Fibroblast of skin of right biceps (primary cell): ENCODE measurements at regions not wholly inside any gene's neighbourhood (a gene's known extent, or its start where the extent isn't known, plus 50 kb on each side); places are given as distances from the start of the nearest gene placed in this dataset.
A peak's percentile ranks its signal among the peaks of the same experiment; 100 is the strongest.

Experiments
- DNase-seq: peaks from one replicate; pipeline ENCODE4 v3.0.0-alpha.2; 2013

DNA sequence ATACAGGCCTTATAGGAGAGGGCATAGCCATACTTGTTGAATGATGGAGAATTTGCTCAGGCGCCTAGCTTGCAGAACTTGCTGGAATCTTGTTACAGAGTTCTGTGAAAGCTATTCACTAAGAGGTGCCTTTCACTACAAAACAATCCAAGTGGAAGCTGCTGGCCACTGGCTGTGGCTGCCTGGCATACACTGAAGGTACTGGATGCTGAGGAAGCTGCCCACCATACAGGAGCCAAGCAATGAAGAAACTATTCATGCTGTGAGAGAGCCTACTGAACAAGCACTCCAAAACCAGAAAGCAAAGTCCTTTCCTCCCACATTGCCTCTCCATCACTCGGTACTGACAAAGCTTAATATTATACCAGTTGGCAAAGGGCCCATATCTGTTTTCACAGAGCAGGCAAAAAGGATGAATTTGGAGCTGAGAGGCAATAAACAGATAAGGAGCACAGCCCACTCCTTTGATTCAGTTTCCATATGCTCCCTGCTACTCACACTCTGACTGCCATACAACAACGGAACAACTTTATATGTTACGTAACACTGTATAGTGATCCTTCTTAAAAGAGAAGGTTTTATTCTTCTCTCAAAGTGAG lies 192.6 kb upstream of the ALCAM start:
- DNase-seq: no peak

DNA sequence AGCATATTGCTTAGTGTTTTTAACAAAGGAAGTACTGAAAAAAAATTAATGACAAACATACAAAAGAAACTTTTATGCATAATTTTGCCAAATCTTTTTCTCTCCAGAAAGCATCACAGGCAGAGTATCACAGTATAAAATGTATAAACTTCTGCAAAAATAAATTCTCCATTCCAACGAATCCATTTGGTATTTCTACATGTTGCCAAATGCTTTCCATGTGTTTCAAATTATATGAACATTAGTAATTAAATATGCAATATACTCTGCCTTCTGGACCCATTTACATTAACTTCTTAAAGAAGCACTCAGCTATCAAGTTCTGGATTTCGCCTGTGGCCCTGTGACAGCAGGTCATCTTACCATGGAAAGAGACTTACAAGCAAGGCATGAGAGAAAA lies 189.1 kb upstream of the ALCAM start:
- peak; percentile 42 for DNase-seq

DNA sequence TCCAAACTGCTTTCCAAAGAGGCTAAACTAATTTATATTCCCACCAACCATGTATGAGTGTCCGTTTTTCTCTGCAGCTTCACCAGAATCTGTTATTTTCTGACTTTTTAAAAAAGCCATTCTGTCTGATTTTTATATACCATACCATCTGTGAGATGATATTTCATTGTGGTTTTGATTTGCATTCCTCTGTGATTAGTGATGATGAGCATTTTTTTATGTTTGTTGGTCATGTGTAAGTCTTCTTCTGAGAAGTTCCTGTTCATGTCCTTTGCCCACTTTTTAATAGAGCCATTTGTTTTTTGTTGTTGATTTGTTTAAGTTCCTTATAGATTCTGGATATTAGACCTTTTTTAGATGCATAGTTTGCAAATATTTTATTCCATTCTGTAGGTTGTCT lies 179.4 kb upstream of the ALCAM start:
- DNase-seq: peak; percentile 28

DNA sequence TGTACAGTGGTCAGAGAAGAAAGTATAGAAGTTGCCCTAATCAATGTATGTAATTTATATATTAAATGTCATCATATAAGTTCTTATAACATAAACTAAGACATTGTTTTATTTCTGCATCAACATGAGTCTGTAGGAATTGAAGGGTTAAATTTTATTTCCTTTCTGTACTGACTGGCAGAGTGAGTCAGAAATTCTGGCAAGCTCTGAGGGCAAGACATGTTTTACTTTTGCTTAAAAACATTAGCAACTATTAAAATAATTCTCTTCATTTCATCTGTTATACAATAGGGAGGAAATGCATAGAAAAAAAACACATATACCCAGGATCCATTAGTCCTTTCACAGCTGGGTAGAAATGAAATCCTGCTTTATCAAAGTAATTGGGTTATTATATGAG lies 171.4 kb upstream of the ALCAM start:
- DNase-seq: peak; percentile 42

DNA sequence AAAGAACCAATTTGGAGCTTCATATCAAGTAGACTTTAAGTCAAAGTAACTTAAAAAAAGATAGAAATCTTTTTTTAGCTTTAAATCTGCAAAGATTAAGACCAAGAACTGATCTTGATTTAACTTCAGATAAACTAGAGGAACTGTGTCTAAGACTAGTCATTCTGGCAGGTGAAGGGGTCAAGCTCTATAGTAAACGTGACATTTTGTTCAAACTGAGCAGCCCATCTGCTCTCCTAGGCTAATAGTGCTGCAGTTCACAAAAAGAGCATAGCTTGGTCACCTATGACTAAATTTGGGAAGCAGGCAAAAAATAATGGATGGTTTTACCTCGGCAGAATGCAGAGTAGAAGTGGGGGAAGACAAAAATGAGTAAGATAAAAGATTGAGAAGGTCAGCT lies 168.8 kb upstream of the ALCAM start:
- DNase-seq: no peak

DNA sequence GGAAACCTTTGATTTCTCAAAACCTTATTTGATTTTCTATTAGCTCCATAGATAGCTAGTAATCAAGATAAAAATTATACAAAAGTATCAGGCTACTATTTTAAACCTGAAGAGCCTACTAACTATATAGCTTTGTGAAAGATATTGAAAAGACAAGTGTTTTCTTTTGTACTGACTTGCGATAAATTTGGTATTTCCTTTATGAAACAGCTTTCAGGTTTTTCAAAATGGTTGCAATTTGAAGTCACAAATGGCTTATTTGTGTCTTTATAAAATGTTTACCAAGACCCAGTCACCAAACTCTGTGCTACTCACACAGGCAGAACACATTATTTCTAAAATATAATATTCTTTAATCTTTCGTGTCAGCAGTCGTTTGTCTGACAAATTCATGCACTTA lies 167.5 kb upstream of the ALCAM start:
- DNase-seq: no peak

DNA sequence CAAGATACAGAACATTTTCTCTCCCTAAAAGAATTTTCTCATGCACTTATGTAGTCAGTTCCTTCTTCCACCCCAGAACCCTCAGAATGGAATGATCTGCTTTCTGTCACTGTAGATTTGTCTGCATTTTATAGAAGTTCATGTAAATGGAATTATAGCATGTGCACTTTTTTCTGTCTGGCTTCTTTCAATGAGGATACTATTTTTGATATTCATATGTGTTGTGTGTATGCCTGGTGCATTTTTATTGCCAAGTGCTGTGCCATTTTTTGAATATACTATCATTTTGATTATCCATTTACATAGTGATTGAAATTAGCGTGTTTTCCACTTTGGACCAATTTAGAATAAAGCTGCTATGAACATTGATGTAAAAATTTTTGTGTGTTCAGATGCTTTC lies 156.6 kb upstream of the ALCAM start:
- no peak for DNase-seq

DNA sequence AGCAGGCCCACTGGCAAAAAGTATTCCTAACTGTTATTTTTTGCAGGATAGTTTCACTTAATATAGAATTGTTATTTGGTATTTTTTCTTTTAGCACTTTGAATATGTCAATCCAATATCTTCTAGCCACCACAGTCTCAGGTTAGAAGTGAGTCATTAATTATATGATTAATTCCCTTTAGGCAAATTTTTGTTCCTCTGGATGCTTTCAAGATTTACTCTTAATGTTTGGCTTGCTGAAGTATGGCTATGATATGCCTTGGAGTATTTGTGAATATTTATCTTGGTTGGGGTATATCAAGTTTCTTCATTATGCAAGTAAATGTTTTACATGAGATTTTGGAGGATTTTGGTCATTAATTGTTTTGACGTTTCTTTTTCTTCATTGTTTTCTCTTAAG lies 152.1 kb upstream of the ALCAM start:
- DNase-seq: no peak

DNA sequence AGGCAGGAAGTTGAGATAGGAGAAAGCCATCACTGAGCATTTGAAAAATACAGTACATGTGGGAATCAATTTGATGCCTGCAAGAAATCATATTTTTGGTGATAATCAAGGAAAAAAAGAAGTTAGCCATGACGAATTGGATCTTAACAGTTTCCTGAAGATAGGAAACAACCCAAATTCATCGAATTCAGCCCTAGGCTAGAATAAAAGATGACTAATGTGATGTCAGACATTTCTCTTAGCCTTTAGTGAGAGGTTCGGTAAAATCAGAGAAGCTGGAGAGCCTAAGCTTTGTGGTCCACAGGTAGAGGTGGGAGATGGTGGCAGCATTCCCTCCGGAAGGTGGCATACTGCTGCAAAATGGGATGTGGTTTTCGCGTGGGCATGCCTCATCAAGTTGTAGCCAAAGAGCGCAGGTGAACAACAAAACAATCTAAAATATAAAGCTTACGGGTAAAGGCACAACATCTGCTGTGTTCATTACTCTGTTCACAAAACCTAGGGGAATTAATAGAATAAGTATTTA lies 144.1 kb upstream of the ALCAM start:
- no peak for DNase-seq

DNA sequence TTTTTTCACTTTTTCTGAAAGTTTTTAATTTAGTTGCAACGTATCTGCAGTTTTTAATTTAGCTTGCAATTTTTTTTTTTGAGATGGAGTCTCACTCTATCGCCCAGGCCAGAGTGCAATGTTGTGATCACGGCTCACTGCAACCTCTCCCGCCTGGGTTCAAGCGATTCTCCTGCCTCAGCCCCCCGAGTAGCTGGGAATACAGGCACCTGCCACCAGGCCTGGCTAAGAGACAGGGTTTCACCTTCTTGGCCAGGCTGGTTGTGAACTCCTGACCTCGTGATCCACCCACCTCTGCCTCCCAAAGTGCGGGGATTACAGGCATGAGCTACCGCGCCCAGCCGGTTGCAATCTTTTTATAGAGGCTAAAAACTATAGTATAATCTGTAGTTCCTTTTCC lies 142.9 kb upstream of the ALCAM start:
- no peak for DNase-seq

DNA sequence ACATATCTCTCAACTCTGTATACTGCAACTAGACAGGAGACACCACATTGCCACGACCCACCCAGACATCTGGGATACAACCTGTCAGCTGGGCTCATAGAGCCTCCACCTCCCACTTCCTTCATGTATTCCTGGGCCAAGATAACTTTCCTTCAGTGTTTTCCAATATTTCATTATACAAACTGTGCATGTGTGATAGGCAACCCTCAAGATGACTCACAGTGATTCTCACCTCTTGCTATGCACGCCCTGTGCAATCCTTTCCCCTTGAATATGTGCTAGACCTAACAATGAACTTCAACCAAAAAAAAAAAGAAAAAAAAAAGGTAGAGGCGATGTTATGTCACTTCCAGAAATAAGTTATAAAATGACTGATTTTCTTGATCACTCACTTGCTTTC lies 138.0 kb upstream of the ALCAM start:
- no peak for DNase-seq

DNA sequence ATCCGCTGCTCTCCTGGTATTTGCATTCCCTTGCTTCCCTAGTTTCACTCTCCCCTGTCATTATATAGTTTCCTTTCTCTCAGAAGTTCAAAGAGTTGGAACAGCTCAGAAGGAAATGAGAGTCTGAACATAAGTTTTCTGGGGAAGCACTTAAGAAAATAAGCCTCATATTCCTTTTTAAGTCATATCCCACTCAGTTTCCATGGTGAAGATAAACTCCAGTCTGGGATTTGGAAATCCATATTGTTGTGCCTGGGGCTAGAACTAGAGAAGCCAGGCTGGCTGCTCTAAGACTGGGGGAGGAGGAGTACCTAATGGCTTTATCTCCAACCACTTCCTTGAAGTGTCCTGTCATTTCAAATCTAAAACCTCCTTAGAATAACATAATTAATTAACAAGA lies 134.2 kb upstream of the ALCAM start:
- no peak for DNase-seq

DNA sequence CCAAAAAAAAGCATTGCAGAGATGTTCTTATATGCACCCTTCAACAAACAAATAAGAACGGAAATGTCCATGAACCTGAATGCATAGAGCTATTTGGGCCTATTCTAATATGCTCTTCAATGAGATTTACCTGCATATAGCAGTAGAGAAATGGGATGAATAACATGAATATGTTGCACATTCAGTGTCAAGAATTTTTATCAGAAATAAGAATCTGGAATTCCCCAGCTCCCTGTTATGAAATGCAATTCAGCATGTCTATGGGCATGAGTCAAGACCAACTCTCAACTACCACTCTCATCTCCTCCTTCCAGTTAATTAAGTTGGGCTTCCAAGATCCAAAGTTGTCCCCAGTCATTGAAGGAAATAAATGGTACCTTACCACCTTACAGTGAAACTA lies 133.7 kb upstream of the ALCAM start:
- DNase-seq: no peak

DNA sequence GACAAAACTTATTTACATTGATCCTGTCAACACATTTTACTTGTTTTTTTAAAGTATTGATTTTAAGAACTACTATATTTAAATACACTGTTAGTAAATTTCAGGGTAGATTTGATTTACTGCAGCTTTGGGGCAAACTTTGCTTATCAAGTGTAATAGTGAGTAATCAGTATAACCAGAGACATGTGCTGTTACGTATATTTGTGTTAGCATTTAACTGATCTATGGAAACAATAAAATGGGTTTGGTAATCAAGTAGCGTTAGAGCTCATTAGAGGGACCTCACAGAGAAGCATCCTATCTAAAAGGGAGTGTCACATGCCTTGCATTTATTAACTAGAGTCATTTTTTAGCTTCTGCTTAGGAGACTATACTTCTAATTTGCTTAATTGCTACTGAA lies 131.5 kb upstream of the ALCAM start:
- no peak for DNase-seq

DNA sequence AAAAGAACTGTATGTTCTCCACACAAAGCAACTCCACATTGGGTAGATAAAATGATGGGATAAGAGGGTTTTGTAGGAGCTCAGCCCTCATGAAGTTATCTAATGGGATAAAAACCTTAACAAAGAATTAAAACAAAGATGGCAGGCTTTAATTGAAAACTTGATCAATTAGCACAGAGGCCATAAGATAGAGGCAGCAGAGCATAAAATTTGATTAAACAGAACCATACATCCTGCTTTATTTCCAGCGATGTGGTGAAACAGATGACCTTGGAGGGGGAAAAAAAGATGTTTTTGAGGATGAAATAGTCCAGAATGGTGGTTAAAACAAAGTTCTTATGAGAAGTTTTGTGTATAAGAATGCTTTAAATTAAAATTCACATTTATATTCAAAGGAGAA lies 130.9 kb upstream of the ALCAM start:
- DNase-seq: no peak

DNA sequence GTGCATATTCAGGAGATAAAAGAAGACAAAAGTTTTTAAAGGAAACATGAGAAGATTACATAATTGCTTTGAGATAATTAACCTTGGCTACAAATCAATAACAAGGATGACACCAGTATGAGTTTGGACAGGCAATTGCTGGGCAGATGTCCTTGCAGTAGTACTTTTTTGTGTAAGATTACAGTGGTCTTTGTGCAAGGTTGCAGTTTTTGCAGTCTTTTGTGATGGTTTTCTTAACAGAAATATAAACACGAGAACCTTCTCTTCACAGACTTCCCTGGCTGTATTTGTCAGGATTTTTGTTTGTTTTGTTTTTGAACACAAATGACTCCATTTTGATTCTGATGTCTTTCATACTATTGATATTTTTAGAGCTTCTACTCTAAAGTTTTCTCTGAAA lies 128.3 kb upstream of the ALCAM start:
- DNase-seq: no peak

DNA sequence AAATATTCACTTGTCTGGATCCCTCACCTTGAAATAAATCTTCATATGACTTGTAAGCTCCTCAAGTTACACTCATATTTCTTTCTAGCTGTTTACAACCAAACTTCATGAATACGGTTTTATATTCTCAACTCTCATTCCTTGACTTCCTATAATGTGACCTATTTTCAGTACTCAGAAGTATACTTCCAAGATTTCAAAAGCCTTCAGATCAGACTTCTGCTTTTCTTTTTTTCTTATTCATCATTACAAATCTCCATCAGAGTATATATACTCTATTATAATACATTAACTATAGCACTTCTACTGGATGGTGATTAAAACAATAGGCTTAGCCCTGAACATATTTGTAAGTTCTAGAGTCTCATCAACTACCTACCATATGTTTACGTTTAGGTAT lies 123.6 kb upstream of the ALCAM start:
- no peak for DNase-seq

DNA sequence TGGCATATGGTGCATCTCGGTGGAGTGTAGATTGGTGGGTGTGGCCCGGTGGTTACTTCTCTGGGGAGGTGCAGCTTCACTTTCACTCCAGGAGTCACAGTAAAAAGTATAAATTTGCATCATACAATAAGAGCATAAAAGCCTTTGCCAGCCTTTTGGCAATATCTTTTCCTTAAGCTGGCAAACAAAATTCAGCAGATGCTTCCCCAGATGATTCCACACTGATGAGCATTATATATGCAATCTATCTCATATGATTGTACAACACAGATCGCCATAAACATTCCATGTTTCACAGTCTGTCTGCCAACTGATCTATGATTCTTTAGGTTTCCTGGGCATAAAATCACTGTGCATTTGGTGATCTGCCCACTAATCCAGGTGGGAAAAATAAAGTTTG lies 120.2 kb upstream of the ALCAM start:
- no peak for DNase-seq

DNA sequence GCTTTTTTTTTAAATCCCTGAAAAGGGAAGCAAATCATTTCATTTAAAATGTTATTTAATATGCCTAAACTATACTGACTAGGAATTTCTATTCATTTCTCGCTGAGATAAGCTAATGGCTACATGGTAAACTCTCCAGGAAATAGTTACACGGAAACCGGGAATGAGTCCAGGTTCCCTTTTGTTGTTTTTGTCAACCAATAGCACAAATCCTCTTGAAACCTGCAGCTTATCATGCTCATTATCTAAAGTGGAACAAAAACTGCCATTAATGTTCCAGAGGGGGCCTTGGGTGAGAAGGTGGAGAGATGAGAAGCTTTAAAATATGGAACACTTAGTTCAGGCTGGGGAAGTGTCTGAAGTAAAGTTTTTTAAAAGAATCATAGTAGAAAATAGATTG lies 113.5 kb upstream of the ALCAM start:
- DNase-seq: no peak

DNA sequence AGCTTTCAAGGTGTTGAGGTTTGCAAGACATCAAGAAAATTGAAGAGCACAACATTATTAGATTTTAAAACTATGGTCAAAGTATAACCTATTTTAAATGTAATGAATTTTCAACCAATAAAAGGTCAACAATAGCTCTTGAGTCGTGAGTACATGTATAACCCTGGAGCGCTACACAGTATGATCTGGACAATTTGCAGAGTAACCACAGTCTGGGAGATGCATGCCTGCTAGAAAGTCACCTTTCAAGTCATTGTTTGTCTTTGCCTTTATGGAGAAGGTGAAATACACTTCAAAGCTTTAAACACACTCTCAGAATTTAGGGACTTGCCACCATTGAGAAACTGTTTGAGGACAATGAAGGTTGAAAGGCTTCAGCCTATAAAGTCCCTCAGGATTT lies 112.6 kb upstream of the ALCAM start:
- no peak for DNase-seq

DNA sequence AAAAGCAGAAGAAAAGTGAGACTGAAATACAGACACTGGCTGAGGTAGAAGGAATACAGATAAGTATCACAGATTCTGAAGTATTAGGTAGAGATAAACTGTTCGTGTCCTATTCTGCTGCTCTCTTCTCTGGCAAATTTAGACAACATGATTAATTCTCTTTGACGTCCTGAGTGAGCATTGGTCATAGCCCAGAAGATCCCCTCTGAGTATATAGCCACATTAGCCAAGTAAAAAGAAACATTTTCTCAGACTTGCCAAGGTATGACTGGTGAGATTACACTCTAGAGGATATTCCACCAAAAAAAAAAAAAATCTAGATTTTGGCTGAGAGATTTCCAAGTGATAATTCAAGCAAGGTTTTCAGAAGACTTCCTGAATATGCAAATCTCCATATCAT lies 111.4 kb upstream of the ALCAM start:
- DNase-seq: peak; percentile 28

DNA sequence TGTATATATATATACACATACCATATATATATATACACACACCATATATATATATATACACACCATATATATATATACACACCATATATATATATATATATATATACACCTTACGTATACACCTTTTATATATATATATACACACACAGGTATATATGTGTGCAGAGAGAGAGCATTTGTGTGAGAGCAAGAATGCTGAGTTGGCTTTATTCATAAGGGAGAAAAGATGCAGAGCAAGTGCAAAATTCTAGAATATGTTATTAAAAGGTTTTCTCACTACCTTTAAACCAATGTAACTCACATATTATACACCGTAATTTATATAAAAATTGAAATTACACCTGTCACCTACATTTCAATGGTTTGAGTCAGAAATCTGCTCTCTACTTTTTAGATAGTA lies 107.2 kb upstream of the ALCAM start:
- DNase-seq: no peak

DNA sequence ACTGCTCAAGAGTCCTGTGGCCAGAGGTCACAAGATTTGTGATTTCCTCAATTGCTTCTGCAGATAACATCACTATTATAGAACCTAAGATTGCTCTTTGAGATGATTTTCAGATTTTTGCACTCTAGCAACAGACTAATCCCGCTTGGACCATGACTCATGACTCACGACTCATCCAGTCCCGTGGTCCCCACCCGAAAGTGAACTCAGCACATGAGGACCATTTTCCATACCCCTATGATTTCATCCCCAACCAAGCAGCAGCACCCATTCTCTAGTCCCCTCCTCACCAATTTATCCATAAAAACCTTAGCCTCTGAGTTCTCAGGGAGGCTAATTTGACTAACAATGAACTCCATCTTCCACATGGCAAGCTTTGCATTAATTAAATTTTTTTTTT lies 106.3 kb upstream of the ALCAM start:
- DNase-seq: no peak

DNA sequence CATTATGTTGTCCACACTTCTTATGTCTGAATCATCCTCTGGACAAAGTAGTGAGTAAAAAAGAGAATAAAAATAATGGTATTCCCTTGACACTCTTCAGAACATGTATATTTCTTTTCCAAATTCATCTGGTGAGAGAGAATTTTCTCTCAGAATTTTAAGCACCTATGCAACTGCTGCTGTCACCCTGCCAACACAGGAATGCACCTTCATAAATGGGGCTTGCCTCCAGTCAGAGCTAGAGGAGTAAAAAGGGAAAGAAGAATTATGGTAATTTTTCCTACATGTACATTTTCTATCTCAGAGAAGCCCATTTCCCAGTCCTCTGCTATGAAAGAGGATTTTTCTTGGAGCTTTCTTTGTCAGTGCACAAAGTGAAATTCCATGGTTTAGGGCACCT lies 92.2 kb upstream of the ALCAM start:
- DNase-seq: peak; percentile 6

DNA sequence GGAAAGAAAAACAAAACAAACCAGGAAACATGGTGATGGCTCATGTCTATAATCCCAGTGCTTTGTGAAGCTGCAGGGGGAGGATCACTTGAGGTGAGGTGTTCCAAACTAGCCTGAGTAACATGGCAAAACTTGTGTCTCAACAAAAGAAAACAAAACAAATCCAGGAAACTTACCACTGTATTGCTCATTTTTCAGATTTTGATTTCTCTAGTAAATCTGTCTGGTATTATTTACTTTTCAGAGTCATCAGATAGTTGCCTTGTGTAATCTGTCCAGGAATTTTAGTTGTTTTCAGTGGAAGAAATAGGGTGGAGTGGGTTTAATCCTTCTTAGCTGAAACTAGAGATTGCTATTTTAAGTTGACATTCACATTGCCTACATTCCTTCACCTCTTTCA lies 91.8 kb upstream of the ALCAM start:
- peak; percentile 79 for DNase-seq

DNA sequence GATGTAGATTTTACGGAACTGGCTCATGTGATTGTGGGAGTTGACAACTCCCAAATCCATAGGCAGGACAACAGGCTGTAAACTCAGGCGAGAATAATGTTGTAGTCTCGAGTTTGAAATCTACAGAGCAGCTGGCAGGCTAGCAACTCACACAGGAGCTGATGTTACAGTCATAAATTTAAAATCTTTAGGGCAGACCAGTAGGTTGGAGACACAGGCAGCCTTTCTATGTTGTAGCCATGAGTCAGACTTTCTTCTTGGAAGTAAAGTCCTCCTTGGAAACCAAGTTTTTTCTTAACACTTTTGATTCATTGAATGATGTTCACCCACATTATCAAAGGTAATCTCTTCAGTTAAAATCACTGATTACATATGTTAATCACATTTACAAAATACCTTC lies 89.1 kb upstream of the ALCAM start:
- DNase-seq: peak; percentile 11
